Pancreas (tissue), 10 donors: ENCODE measurements at regions not wholly inside any gene's neighbourhood (a gene's known extent, or its start where the extent isn't known, plus 50 kb on each side); places are given as distances from the start of the nearest gene placed in this dataset.

Source experiments
- ATAC-seq, 4 donors: fragments of 200-7000 bp; cut with Tn5 transposase; one replicate each; pipeline versions ENCODE4 v1.8.0 to v1.9.1; 2020; ENCODE audit warnings: mild to moderate bottlenecking in 4 of 4, moderate library complexity in 4 of 4
- DNase-seq, 6 donors: peaks; one replicate each; pipeline ENCODE4 v3.0.0-alpha.2; 2020
- FAIRE-seq: peaks from 2 replicates; lab custom pipeline; 2012; peaks lifted over from hg19 to GRCh38; lab: Jason Lieb, UNC
- H3K27ac ChIP-seq, 4 donors: fragments of 200-600 bp; sonication (generic); 1 replicate in 3 of 4; 2 replicates in 1 of 4; pipeline versions ENCODE4 v1.5.0 to v1.8.0; 2020
- H3K27me3 ChIP-seq, 4 donors: fragments of 200-600 bp; one replicate each; pipeline ENCODE4 v1.8.0; 2021
- H3K36me3 ChIP-seq, 3 donors: fragments of 200-600 bp; sonication (generic) in 1 of 3; one replicate each; pipeline versions ENCODE4 v1.5.0 to v1.8.0; 2020 to 2021
- H3K4me1 ChIP-seq, 3 donors: fragments of 200-600 bp; one replicate each; pipeline ENCODE4 v1.8.0; 2021
- H3K4me3 ChIP-seq, 4 donors: fragments of 200-600 bp; sonication (generic) in 2 of 4; one replicate each; pipeline versions ENCODE4 v1.5.0 to v1.8.0; 2020 to 2021
- H3K9me3 ChIP-seq, 4 donors: fragments of 200-600 bp; one replicate each; pipeline ENCODE4 v1.8.0; 2021
- CTCF ChIP-seq, 4 donors: fragments of 200-600 bp; sonication (generic) in 3 of 4; IDR thresholded peaks; one replicate each; pipeline versions ENCODE4 v1.5.0 to v1.8.0; 2021; ENCODE audit warnings: antibody characterized with exemption in 4 of 4
- whole genome bisulfite sequencing, 2 donors: extraction: QIAGEN DNeasy Blood & Tissue Kit; methylation state at CpG; one replicate each; pipeline ENCODE4 v1.1.7; 2013; 5-methylcytosine and 5-hydroxymethylcytosine counted together
- intact Hi-C, 3 donors: fragments of 100-400 bp; cut with DNase I; formaldehyde crosslinking; loops; one replicate each; pipeline versions ENCODE4 v1.11.1 to v1.14.2; 2022
- donor health status: healthy with polysubstance abuse.
- donor health status: DM: no; HTN: no; CAD: no; lungs with moderate emphysema.
- donor health status: DM: no; HTN: no; CAD: no.
- donor health status: control.
- donor health status: control.
- donor health status: Bipolar disorder and iron deficiency.
- donor health status: DM: yes; HTN: yes; CAD: no.
- donor health status: DM: no; HTN: no; CAD: no.
- donor health status: DM: no; HTN: no; CAD: no.
- donor health status: DM: yes; HTN: yes; CAD: no.

GRCh38 chr3:30504939-30505338, 101.5 kb upstream of the TGFBR2 start:
- intact Hi-C loops = no loop called here
- H3K27me3 ChIP-seq = no peaks in the 10 kb centered on the region
- no peak overlapping the region for H3K27ac ChIP-seq
- H3K9me3 ChIP-seq = no peaks in the 10 kb centered on the region
- ATAC-seq (no peak), DNase-seq (no peak), FAIRE-seq (no peak)
- no peaks in the 10 kb centered on the region for H3K4me1 ChIP-seq
- H3K4me3 ChIP-seq = no peak overlapping the region
- WGBS, 2 donors = 100% methylated on average over 1 of the region's 1 CpG
- no peaks in the 10 kb centered on the region for H3K36me3 ChIP-seq
- no peak for TF ChIP-seq CTCF (IDR thresholded peaks at IDR 0.05)

- Histone ChIP-seq H3K9me3 (no peaks in the 10 kb centered on the region), H3K4me1 (no peaks in the 10 kb centered on the region), H3K36me3 (no peaks in the 10 kb centered on the region), H3K27ac (no peak overlapping the region), H3K27me3 (no peaks in the 10 kb centered on the region), H3K4me3 (no peak overlapping the region)
- FAIRE-seq (no peak), DNase-seq (no peak), ATAC-seq (no peak)
- TF ChIP-seq CTCF (IDR thresholded peaks at IDR 0.05) = no peak
- 83 to 90% methylated on average over 6 of the region's 6 CpGs for WGBS, 2 donors
- intact Hi-C loops = no loop called here
Measured at GRCh38 chr3:30505866-30506520, 100.4 kb upstream of the TGFBR2 start.

GRCh38 chr3:30508339-30508738, 98.1 kb upstream of the TGFBR2 start:
- TF ChIP-seq CTCF (IDR thresholded peaks at IDR 0.05) = no peak
- Histone ChIP-seq H3K27ac (no peak overlapping the region), H3K36me3 (no peaks in the 10 kb centered on the region), H3K27me3 (no peaks in the 10 kb centered on the region), H3K4me1 (no peaks in the 10 kb centered on the region), H3K4me3 (no peak overlapping the region), H3K9me3 (no peaks in the 10 kb centered on the region)
- 83 to 90% methylated on average over 3 of the region's 3 CpGs for WGBS, 2 donors
- DNase-seq = no peak
- ATAC-seq = no peak
- no peak for FAIRE-seq
- intact Hi-C loops = no loop called here

- TF ChIP-seq CTCF (IDR thresholded peaks at IDR 0.05) = no peak
- H3K4me1 ChIP-seq = no peaks in the 10 kb centered on the region
- H3K27ac ChIP-seq = no peak overlapping the region
- no peaks in the 10 kb centered on the region for H3K36me3 ChIP-seq
- WGBS, 2 donors = 91 to 94% methylated on average over 3 of the region's 3 CpGs
- ATAC-seq (no peak), DNase-seq (no peak), FAIRE-seq (no peak)
- intact Hi-C loops = no loop called here
- no peaks in the 10 kb centered on the region for H3K9me3 ChIP-seq
- H3K27me3 ChIP-seq = no peaks in the 10 kb centered on the region
- no peak overlapping the region for H3K4me3 ChIP-seq
Measured at GRCh38 chr3:30510596-30510995, 95.8 kb upstream of the TGFBR2 start.

GRCh38 chr3:30511524-30512251, 94.7 kb upstream of the TGFBR2 start:
- no peak for FAIRE-seq
- H3K27ac ChIP-seq = no peak overlapping the region
- 86 to 87% methylated on average over 9 of the region's 9 CpGs for WGBS, 2 donors

More at GRCh38 chr3:30511524-30512251, 94.7 kb upstream of the TGFBR2 start:
- H3K36me3 ChIP-seq = no peaks in the 10 kb centered on the region
- DNase-seq (no peak), ATAC-seq (peak in 3 of 4 donors; percentile 47 to 67 (median 66))
- intact Hi-C loops = no loop called here
- TF ChIP-seq CTCF (IDR thresholded peaks at IDR 0.05) = no peak
- H3K27me3 ChIP-seq = no peaks in the 10 kb centered on the region
- H3K4me3 ChIP-seq = no peak overlapping the region
- no peaks in the 10 kb centered on the region for H3K9me3 ChIP-seq
- peaks cover 0 to 10% (median 2%) of the 10 kb centered on the region in 3 donors for H3K4me1 ChIP-seq
